HEK293T (cell line): ENCODE measurements at regions not wholly inside any gene's neighbourhood (a gene's known extent, or its start where the extent isn't known, plus 50 kb on each side); places are given as distances from the start of the nearest gene placed in this dataset.

ENCODE experiments used
- ARNT ChIP-seq: fragments of 450-650 bp; IDR thresholded peaks from 2 replicates; pipeline ENCODE4 v1.6.1; 2017; ENCODE audit warnings: mild to moderate bottlenecking
- BHLHE40 ChIP-seq: fragments of 450-650 bp; IDR thresholded peaks from 2 replicates; pipeline ENCODE4 v1.6.1; 2016; ENCODE audit warnings: mild to moderate bottlenecking, moderate library complexity, borderline replicate concordance
- ELF4 ChIP-seq: fragments of 450-650 bp; IDR thresholded peaks from 2 replicates; pipeline ENCODE4 v1.6.1; 2017; ENCODE audit warnings: antibody characterized with exemption
- FOXK2 ChIP-seq: fragments of 450-650 bp; IDR thresholded peaks from 2 replicates; pipeline ENCODE4 v1.6.1; 2016; ENCODE audit warnings: mild to moderate bottlenecking
- FOXM1 ChIP-seq: fragments of 450-650 bp; IDR thresholded peaks from 2 replicates; pipeline ENCODE4 v1.6.1; 2017; ENCODE audit warnings: mild to moderate bottlenecking, borderline replicate concordance
- LEF1 ChIP-seq: fragments of 450-650 bp; IDR thresholded peaks from 2 replicates; pipeline ENCODE4 v1.6.1; 2017; ENCODE audit warnings: mild to moderate bottlenecking, borderline replicate concordance
- SUZ12 ChIP-seq: fragments of 450-650 bp; IDR thresholded peaks from 2 replicates; pipeline ENCODE4 v1.6.1; 2016; ENCODE audit warnings: mild to moderate bottlenecking
- TARDBP ChIP-seq: fragments of 450-650 bp; IDR thresholded peaks from 2 replicates; pipeline ENCODE4 v1.6.1; 2016
- TF ChIP-seq, protein P1 (sequence below): fragments of 450-650 bp; IDR thresholded peaks from 2 replicates; pipeline ENCODE4 v1.6.1; 2016

DNA sequence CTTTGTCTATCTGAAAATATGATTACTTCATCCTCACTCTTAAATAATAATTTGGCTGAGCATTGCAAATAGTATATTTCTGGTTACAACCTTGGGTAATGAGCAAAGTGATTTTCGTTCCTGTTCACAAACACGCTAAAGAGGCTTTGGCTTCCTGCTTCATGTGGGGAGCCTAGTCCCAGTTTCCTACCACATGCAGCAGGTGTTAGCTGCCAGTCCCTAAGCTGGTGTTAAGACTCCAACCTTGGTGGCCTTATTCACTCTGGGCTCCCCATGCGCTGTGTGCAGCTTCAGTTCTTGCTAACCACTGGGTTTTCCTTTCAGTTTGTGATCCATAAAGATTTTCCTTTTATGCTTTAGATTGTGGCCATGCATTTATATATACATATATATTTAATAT, 56.7 kb upstream of the BARHL2 start:
- TF ChIP-seq ARNT (no peak), BHLHE40 (no peak), SUZ12 (no peak), LEF1 (no peak), FOXM1 (no peak), FOXK2 (no peak), TARDBP (no peak), ELF4 (no peak)
- TF ChIP-seq, protein P1, sequence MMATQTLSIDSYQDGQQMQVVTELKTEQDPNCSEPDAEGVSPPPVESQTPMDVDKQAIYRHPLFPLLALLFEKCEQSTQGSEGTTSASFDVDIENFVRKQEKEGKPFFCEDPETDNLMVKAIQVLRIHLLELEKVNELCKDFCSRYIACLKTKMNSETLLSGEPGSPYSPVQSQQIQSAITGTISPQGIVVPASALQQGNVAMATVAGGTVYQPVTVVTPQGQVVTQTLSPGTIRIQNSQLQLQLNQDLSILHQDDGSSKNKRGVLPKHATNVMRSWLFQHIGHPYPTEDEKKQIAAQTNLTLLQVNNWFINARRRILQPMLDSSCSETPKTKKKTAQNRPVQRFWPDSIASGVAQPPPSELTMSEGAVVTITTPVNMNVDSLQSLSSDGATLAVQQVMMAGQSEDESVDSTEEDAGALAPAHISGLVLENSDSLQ = no peak
